HCT116 (cell line): ENCODE measurements at regions not wholly inside any gene's neighbourhood (a gene's known extent, or its start where the extent isn't known, plus 50 kb on each side); places are given as distances from the start of the nearest gene placed in this dataset.

Source experiments
- ATAC-seq: fragments of 200-7000 bp; cut with Tn5 transposase; 2 replicates; pipeline ENCODE4 v1.9.1; 2020; ENCODE audit warnings: mild to moderate bottlenecking, moderate library complexity
- BruUV-seq: library from RNA; stranded (reverse); fragments of 400-500 nt; replicated peaks from 2 replicates; lab custom pipeline; 2021; lab: Mats Ljungman, UMichigan
- CTCF ChIA-PET: fragments of 300-600 bp; sonication (Branson Sonifier 250); formaldehyde crosslinking; loops from one replicate; lab custom pipeline; 2021; ENCODE audit warnings: antibody characterized with exemption; lab: Charles Lee
- POLR2A ChIA-PET: fragments of 300-600, 350-600 bp; sonication (Branson Sonifier 250); formaldehyde crosslinking; loops from one replicate; lab custom pipeline; 2021; ENCODE audit warnings: antibody characterized with exemption; lab: Charles Lee
- RAD21 ChIA-PET, 2 experiments: fragments of 300-600 bp; sonication (Branson Sonifier 250); formaldehyde crosslinking; loops; one replicate each; lab custom pipeline; 2023; ENCODE audit warnings: low total read pairs in 2 of 2; ENCODE audit not compliant: uncharacterized antibody in 2 of 2, unreplicated experiment in 2 of 2, low non-redundant PET in 1 of 2; lab: Charles Lee
- DNase-seq: peaks from one replicate; pipeline ENCODE4 v3.0.0-alpha.2; 2010; ENCODE audit warnings: low read depth, low spot score
- H2AFZ ChIP-seq: fragments of 200-600 bp; shearing (Covaris generic), sonication (generic); 2 replicates; pipeline ENCODE4 v1.6.1; 2017; ENCODE audit warnings: low read depth, mixed run types, mixed read lengths, antibody characterized with exemption, low read length; ENCODE audit not compliant: poor library complexity, severe bottlenecking
- H3K27ac ChIP-seq: 2 replicates; pipeline ENCODE4 v1.5.1; 2012; ENCODE audit warnings: low read depth, low read length
- H3K27me3 ChIP-seq: fragments of 200-600 bp; sonication (generic); 2 replicates; pipeline ENCODE4 v1.6.1; 2016; ENCODE audit warnings: mixed run types, low read length, mixed read lengths; ENCODE audit not compliant: insufficient read depth
- H3K36me3 ChIP-seq, 2 experiments: fragments of 200-500 bp in 1 of 2; fragments of 200-600 bp in 1 of 2; sonication (Bioruptor generic) in 1 of 2; sonication (generic) in 1 of 2; 2 replicates each; pipeline versions ENCODE4 v1.5.1 to v1.6.1; 2014 to 2016; ENCODE audit warnings: low read length in 2 of 2, inconsistent platforms in 1 of 2, mixed read lengths in 1 of 2, mixed run types in 1 of 2; ENCODE audit not compliant: insufficient read depth in 2 of 2, control insufficient read depth in 1 of 2
- H3K4me1 ChIP-seq, 2 experiments: fragments of 200-600 bp in 1 of 2; sonication (generic) in 1 of 2; 2 replicates each; pipeline versions ENCODE4 v1.5.1 to v1.6.1; 2012 to 2017; ENCODE audit warnings: low read length in 2 of 2, inconsistent platforms in 1 of 2, mild to moderate bottlenecking in 1 of 2, mixed read lengths in 1 of 2, mixed run types in 1 of 2, moderate library complexity in 1 of 2; ENCODE audit not compliant: insufficient read depth in 2 of 2, control insufficient read depth in 1 of 2
- H3K4me2 ChIP-seq: fragments of 200-600 bp; sonication (generic); 2 replicates; pipeline ENCODE4 v1.6.1; 2017; ENCODE audit warnings: mixed run types, low read length, mixed read lengths
- H3K4me3 ChIP-seq, 2 experiments: fragments of 200-600 bp in 1 of 2; sonication (generic) in 1 of 2; replicated peaks in 1 of 2; 2 replicates each; pipeline ENCODE4 v1.5.1; 2011 to 2016; ENCODE audit warnings: low read length in 2 of 2, control low read depth in 1 of 2, low read depth in 1 of 2, mild to moderate bottlenecking in 1 of 2, mixed read lengths in 1 of 2, mixed run types in 1 of 2
- H3K79me2 ChIP-seq: fragments of 200-600 bp; sonication (generic); 2 replicates; pipeline ENCODE4 v1.6.1; 2017; ENCODE audit warnings: mild to moderate bottlenecking, mixed run types, low read length, moderate library complexity, mixed read lengths; ENCODE audit not compliant: insufficient read depth
- H3K9ac ChIP-seq: fragments of 200-600 bp; sonication (generic); 2 replicates; pipeline ENCODE4 v1.6.1; 2016; ENCODE audit warnings: low read length, mixed read lengths
- H3K9me2 ChIP-seq: fragments of 200-600 bp; sonication (generic), shearing (Covaris generic); 2 replicates; pipeline ENCODE4 v1.6.1; 2017; ENCODE audit warnings: mixed run types, mild to moderate bottlenecking, moderate library complexity; ENCODE audit not compliant: insufficient read depth
- H3K9me3 ChIP-seq, 2 experiments: fragments of 200-500 bp in 1 of 2; fragments of 200-600 bp in 1 of 2; sonication (Bioruptor generic) in 1 of 2; sonication (generic) in 1 of 2; 2 replicates each; pipeline ENCODE4 v1.6.1; 2014 to 2017; ENCODE audit warnings: low read length in 2 of 2, mixed read lengths in 2 of 2, inconsistent platforms in 1 of 2, low read depth in 1 of 2, mild to moderate bottlenecking in 1 of 2, mixed run types in 1 of 2, moderate library complexity in 1 of 2; ENCODE audit not compliant: control insufficient read depth in 1 of 2, insufficient read depth in 1 of 2
- H4K20me1 ChIP-seq: fragments of 200-600 bp; sonication (generic), shearing (Covaris generic); 2 replicates; pipeline ENCODE4 v1.6.1; 2017; ENCODE audit warnings: mixed run types, mild to moderate bottlenecking, moderate library complexity; ENCODE audit not compliant: insufficient read depth
- ATF3 ChIP-seq: IDR thresholded peaks from 2 replicates; pipeline ENCODE4 v1.6.1; 2012
- CEBPB ChIP-seq: IDR thresholded peaks from 2 replicates; pipeline ENCODE4 v1.6.1; 2012; ENCODE audit warnings: low read depth
- EGR1 ChIP-seq: IDR thresholded peaks from 2 replicates; pipeline ENCODE4 v1.6.1; 2012; ENCODE audit warnings: low read depth
- EZH2phosphoT487 ChIP-seq: fragments of 200-600 bp; IDR thresholded peaks from 2 replicates; pipeline ENCODE4 v1.6.1; 2018; ENCODE audit warnings: antibody characterized with exemption, borderline replicate concordance
- POLR2A ChIP-seq: IDR thresholded peaks from 2 replicates; pipeline ENCODE4 v1.7.0; 2011; ENCODE audit warnings: borderline replicate concordance; ENCODE audit not compliant: insufficient read depth, insufficient read length; ENCODE audit errors: extremely low read depth
- POLR2AphosphoS5 ChIP-seq: IDR thresholded peaks from 2 replicates; pipeline ENCODE4 v1.6.1; 2011; ENCODE audit warnings: mild to moderate bottlenecking, low read depth, low read length, moderate library complexity
- RAD21 ChIP-seq: IDR thresholded peaks from 2 replicates; pipeline ENCODE4 v1.6.1; 2012; ENCODE audit warnings: low read depth, mild to moderate bottlenecking
- REST ChIP-seq: IDR thresholded peaks from 2 replicates; pipeline ENCODE4 v1.6.1; 2012; ENCODE audit warnings: low read depth
- SP1 ChIP-seq: IDR thresholded peaks from 2 replicates; pipeline ENCODE4 v1.6.1; 2012; ENCODE audit warnings: low read depth
- ZFX ChIP-seq: fragments of 450-650 bp; IDR thresholded peaks from 2 replicates; pipeline ENCODE4 v1.6.1; 2017
- ZNF274 ChIP-seq: fragments of 200-500 bp; sonication (Bioruptor generic); IDR thresholded peaks from 2 replicates; pipeline ENCODE4 v1.6.1; 2014; ENCODE audit warnings: mild to moderate bottlenecking, low read depth, low read length, inconsistent platforms
- intact Hi-C: fragments of 100-400 bp; cut with micrococcal nuclease; formaldehyde crosslinking; loops from 2 replicates; pipeline ENCODE4 v1.10.0; 2022
- TF ChIP-seq, protein P1 (sequence below): IDR thresholded peaks from 2 replicates; pipeline ENCODE4 v1.6.1; 2011; ENCODE audit warnings: mild to moderate bottlenecking, low read length, moderate library complexity; ENCODE audit not compliant: insufficient replicate concordance; ENCODE audit errors: extremely low read depth

DNA sequence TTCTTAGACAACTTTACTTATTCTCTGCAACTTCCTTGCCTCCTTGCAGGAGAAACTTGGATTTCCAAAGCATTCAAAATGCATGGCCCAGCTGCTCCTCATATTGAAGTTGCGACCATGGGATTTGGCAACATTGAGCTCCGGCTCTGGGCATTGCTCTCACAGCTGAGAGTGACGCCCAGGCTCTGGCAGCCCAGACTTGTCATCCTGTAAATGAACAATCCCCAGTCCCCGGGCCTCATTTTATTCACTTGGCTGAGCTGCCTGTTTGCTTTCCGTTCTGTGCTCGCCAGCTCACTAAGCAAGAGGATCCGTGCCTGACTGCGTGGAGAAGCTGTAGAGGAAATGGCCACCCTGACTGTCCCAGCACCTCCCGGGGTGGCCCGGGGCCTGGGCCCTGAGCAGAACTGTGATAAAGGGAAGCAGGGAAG lies 119.5 kb upstream of the CD93 start:
- ChIA-PET CTCF (no interaction called here), RAD21 (no interaction called here), POLR2A (no interaction called here)
- Histone ChIP-seq H4K20me1 (no peaks in the 10 kb centered on the region), H3K79me2 (no peaks in the 10 kb centered on the region), H3K9ac (no peak overlapping the region), H3K4me3 (no peak overlapping the region), H3K27me3 (peaks cover 23% of the 10 kb centered on the region), H3K9me2 (no peaks in the 10 kb centered on the region), H3K9me3 (no peaks in the 10 kb centered on the region), H3K4me2 (no peak overlapping the region), H2AFZ (no peak overlapping the region), H3K36me3 (no peaks in the 10 kb centered on the region), H3K4me1 (no peaks in the 10 kb centered on the region), H3K27ac (no peak overlapping the region)
- DNase-seq = no peak
- TF ChIP-seq, protein P1, sequence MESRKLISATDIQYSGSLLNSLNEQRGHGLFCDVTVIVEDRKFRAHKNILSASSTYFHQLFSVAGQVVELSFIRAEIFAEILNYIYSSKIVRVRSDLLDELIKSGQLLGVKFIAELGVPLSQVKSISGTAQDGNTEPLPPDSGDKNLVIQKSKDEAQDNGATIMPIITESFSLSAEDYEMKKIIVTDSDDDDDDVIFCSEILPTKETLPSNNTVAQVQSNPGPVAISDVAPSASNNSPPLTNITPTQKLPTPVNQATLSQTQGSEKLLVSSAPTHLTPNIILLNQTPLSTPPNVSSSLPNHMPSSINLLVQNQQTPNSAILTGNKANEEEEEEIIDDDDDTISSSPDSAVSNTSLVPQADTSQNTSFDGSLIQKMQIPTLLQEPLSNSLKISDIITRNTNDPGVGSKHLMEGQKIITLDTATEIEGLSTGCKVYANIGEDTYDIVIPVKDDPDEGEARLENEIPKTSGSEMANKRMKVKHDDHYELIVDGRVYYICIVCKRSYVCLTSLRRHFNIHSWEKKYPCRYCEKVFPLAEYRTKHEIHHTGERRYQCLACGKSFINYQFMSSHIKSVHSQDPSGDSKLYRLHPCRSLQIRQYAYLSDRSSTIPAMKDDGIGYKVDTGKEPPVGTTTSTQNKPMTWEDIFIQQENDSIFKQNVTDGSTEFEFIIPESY = no peak
- TF ChIP-seq RAD21 = no peak
- no peak for TF ChIP-seq ZFX
- TF ChIP-seq EZH2phosphoT487 = no peak
- TF ChIP-seq SP1 = no peak
- TF ChIP-seq CEBPB = no peak
- no peak for TF ChIP-seq REST
- no peak for TF ChIP-seq POLR2A
- no peak for TF ChIP-seq ATF3
- TF ChIP-seq ZNF274 = no peak
- TF ChIP-seq EGR1 = no peak
- no peak for TF ChIP-seq POLR2AphosphoS5
- BruUV-seq = no TSS peak
- no peak for ATAC-seq
- intact Hi-C loops = no loop called here
